ENCODE measurements at regions not wholly inside any gene's neighbourhood (a gene's known extent, or its start where the extent isn't known, plus 50 kb on each side); places are given as distances from the start of the nearest gene placed in this dataset.

DNA sequence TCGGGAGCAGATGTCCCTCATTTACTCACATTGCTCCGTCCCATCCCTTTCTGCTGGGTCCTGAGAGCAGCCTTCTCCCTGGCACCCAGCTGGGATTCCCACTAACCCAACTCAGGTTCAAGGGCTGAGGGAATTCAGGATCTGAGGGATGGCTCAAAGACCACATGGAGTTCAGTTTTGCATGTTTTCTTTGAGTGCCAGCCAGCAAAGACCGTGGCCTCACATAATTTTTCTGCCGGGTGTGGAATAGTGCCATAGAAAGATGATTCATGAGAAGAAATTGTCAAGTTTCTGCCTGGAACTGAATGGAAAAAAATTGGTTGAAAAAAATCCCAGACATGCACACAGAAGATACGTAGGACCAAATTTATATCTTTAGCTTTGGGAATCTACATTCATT is 168.6 kb downstream of the CD83 start:
- Histone ChIP-seq H3K36me3 (replicated peaks; ENCODE audit: insufficient read depth, low read depth) (no peaks in the 10 kb centered on the region), H3K27me3 (no peaks in the 10 kb centered on the region), H2AFZ (no peak overlapping the region), H3K4me1 (ENCODE audit: insufficient read depth) (no peaks in the 10 kb centered on the region), H3K79me2 (no peaks in the 10 kb centered on the region), H4K20me1 (ENCODE audit: insufficient read depth, poor library complexity, severe bottlenecking) (no peaks in the 10 kb centered on the region), H3K9me2 (replicated peaks; ENCODE audit: insufficient read depth) (no peaks in the 10 kb centered on the region), H3K4me3 (no peak overlapping the region), H3K9me3 (ENCODE audit: low read depth) (no peaks in the 10 kb centered on the region), H3K4me2 (no peak overlapping the region), H3K27ac (no peak overlapping the region)
- 72% methylated on average over 5 of the region's 5 CpGs for WGBS (ENCODE audit: low lambda C conversion rate, missing lambda C conversion rate)
- TF ChIP-seq EZH2 (IDR thresholded peaks at IDR 0.05; ENCODE audit: borderline replicate concordance), result no peak
- no peak for TF ChIP-seq CTCF (IDR thresholded peaks at IDR 0.05; ENCODE audit: poor library complexity)
- TF ChIP-seq EZH2phosphoT487 (IDR thresholded peaks at IDR 0.05; ENCODE audit: low read depth, severe bottlenecking, unreplicated experiment), result no peak
- no peak for DNase-seq (ENCODE audit: low spot score)

GRCh38 chr6:14286634-14287428 is 169.3 kb downstream of the CD83 start:
- Histone ChIP-seq H3K27ac (no peak overlapping the region), H3K4me1 (ENCODE audit: insufficient read depth) (no peaks in the 10 kb centered on the region), H3K9me2 (replicated peaks; ENCODE audit: insufficient read depth) (no peaks in the 10 kb centered on the region), H3K36me3 (replicated peaks; ENCODE audit: insufficient read depth, low read depth) (no peaks in the 10 kb centered on the region), H3K79me2 (no peaks in the 10 kb centered on the region), H2AFZ (no peak overlapping the region), H3K27me3 (no peaks in the 10 kb centered on the region), H3K4me3 (no peak overlapping the region), H3K9me3 (ENCODE audit: low read depth) (no peaks in the 10 kb centered on the region), H3K4me2 (no peak overlapping the region), H4K20me1 (ENCODE audit: insufficient read depth, poor library complexity, severe bottlenecking) (no peaks in the 10 kb centered on the region)
- 79% methylated on average over 1 of the region's 1 CpG for WGBS (ENCODE audit: low lambda C conversion rate, missing lambda C conversion rate)
- no peak for DNase-seq (ENCODE audit: low spot score)
- TF ChIP-seq CTCF (IDR thresholded peaks at IDR 0.05; ENCODE audit: poor library complexity) (no peak), EZH2phosphoT487 (IDR thresholded peaks at IDR 0.05; ENCODE audit: low read depth, severe bottlenecking, unreplicated experiment) (no peak), EZH2 (IDR thresholded peaks at IDR 0.05; ENCODE audit: borderline replicate concordance) (no peak)

DNA sequence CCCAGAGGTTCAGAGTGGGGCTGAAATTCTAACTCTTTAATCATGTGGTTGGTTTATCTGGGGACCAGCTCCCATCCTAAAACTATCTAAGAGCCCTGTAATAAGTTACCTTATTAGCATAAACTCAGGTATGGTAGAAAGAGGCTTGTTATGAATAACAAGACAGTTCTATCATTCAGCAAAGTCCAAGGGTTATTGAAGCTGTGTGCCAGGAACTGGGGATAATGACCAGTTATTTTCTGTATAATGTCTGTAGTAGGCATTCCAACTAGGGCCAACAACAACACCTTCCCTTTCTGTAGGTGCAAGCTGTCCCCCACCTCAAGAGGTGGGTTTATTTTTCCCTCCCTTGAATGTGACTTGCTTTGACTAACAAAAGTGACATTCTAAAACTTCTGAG is 170.1 kb downstream of the CD83 start:
- H3K4me3 ChIP-seq, result no peak overlapping the region
- no peaks in the 10 kb centered on the region for H3K9me2 ChIP-seq (replicated peaks; ENCODE audit: insufficient read depth)
- H3K27ac ChIP-seq, result no peak overlapping the region
- H4K20me1 ChIP-seq (ENCODE audit: insufficient read depth, poor library complexity, severe bottlenecking), result no peaks in the 10 kb centered on the region
- H3K4me2 ChIP-seq, result no peak overlapping the region
- H3K36me3 ChIP-seq (replicated peaks; ENCODE audit: insufficient read depth, low read depth), result no peaks in the 10 kb centered on the region
- TF ChIP-seq CTCF (IDR thresholded peaks at IDR 0.05; ENCODE audit: poor library complexity) (no peak), EZH2 (IDR thresholded peaks at IDR 0.05; ENCODE audit: borderline replicate concordance) (no peak), EZH2phosphoT487 (IDR thresholded peaks at IDR 0.05; ENCODE audit: low read depth, severe bottlenecking, unreplicated experiment) (no peak)
- DNase-seq (ENCODE audit: low spot score), result no peak
- no peaks in the 10 kb centered on the region for H3K27me3 ChIP-seq
- no peak overlapping the region for H2AFZ ChIP-seq
- no peaks in the 10 kb centered on the region for H3K79me2 ChIP-seq
- no peaks in the 10 kb centered on the region for H3K4me1 ChIP-seq (ENCODE audit: insufficient read depth)
- H3K9me3 ChIP-seq (ENCODE audit: low read depth), result no peaks in the 10 kb centered on the region
